ENCODE measurements at regions not wholly inside any gene's neighbourhood (a gene's known extent, or its start where the extent isn't known, plus 50 kb on each side); places are given as distances from the start of the nearest gene placed in this dataset.

- no peak for DNase-seq
- intact Hi-C loops (cut with micrococcal nuclease; ENCODE audit: unreplicated experiment) = no loop called here
- TF ChIP-seq CTCF (IDR thresholded peaks at IDR 0.05; ENCODE audit: unreplicated experiment) = no peak
- no peaks in the 10 kb centered on the region for H3K27me3 Mint-ChIP-seq (ENCODE audit: unreplicated experiment)
- H3K27ac Mint-ChIP-seq (ENCODE audit: unreplicated experiment) = no peak overlapping the region
- CTCF ChIA-PET = no interaction called here
- no peaks in the 10 kb centered on the region for H3K36me3 Mint-ChIP-seq (ENCODE audit: insufficient read depth, unreplicated experiment)
- H3K4me1 Mint-ChIP-seq (ENCODE audit: low read depth, unreplicated experiment) = no peaks in the 10 kb centered on the region
- H3K9me3 Mint-ChIP-seq (ENCODE audit: low read depth, unreplicated experiment) = peaks cover 2% of the 10 kb centered on the region
- no TSS peak for BruUV-seq (replicated peaks)
- no peak overlapping the region for H3K4me3 Mint-ChIP-seq (ENCODE audit: low read depth, unreplicated experiment)
Observed at GRCh38 chr5:27612161-27612560, 573.8 kb upstream of the CDH9 start.

GRCh38 chr5:27608992-27609391 is 570.6 kb upstream of the CDH9 start:
- no TSS peak for BruUV-seq (replicated peaks)
- Mint-ChIP-seq H3K27me3 (ENCODE audit: unreplicated experiment) (no peaks in the 10 kb centered on the region), H3K4me3 (ENCODE audit: low read depth, unreplicated experiment) (no peak overlapping the region), H3K36me3 (ENCODE audit: insufficient read depth, unreplicated experiment) (no peaks in the 10 kb centered on the region), H3K27ac (ENCODE audit: unreplicated experiment) (no peak overlapping the region), H3K4me1 (ENCODE audit: low read depth, unreplicated experiment) (no peaks in the 10 kb centered on the region), H3K9me3 (ENCODE audit: low read depth, unreplicated experiment) (no peaks in the 10 kb centered on the region)
- no peak for DNase-seq
- no peak for TF ChIP-seq CTCF (IDR thresholded peaks at IDR 0.05; ENCODE audit: unreplicated experiment)
- CTCF ChIA-PET = no interaction called here
- intact Hi-C loops (cut with micrococcal nuclease; ENCODE audit: unreplicated experiment) = no loop called here

GRCh38 chr5:27598576-27598975 is 560.2 kb upstream of the CDH9 start:
- H3K9me3 Mint-ChIP-seq (ENCODE audit: low read depth, unreplicated experiment) = peaks cover 7% of the 10 kb centered on the region
- H3K4me3 Mint-ChIP-seq (ENCODE audit: low read depth, unreplicated experiment) = no peak overlapping the region
- intact Hi-C loops (cut with micrococcal nuclease; ENCODE audit: unreplicated experiment) = no loop called here
- no TSS peak for BruUV-seq (replicated peaks)
- H3K27ac Mint-ChIP-seq (ENCODE audit: unreplicated experiment) = no peak overlapping the region
- CTCF ChIA-PET = interaction anchor here (0.7 kb wide), 1 partner anchor 1028 kb away, joined by 3 read pairs; no protein-coding TSS in a partner anchor
- no peak for DNase-seq
- no peaks in the 10 kb centered on the region for H3K36me3 Mint-ChIP-seq (ENCODE audit: insufficient read depth, unreplicated experiment)
- no peaks in the 10 kb centered on the region for H3K27me3 Mint-ChIP-seq (ENCODE audit: unreplicated experiment)
- TF ChIP-seq CTCF (IDR thresholded peaks at IDR 0.05; ENCODE audit: unreplicated experiment) = no peak
- no peaks in the 10 kb centered on the region for H3K4me1 Mint-ChIP-seq (ENCODE audit: low read depth, unreplicated experiment)

GRCh38 chr5:27594141-27594540 is 555.8 kb upstream of the CDH9 start:
- intact Hi-C loops (cut with micrococcal nuclease; ENCODE audit: unreplicated experiment) = no loop called here
- CTCF ChIA-PET = no interaction called here
- peaks cover 10% of the 10 kb centered on the region for H3K9me3 Mint-ChIP-seq (ENCODE audit: low read depth, unreplicated experiment)
- no peak for TF ChIP-seq CTCF (IDR thresholded peaks at IDR 0.05; ENCODE audit: unreplicated experiment)
- BruUV-seq (replicated peaks) = no TSS peak
- no peaks in the 10 kb centered on the region for H3K36me3 Mint-ChIP-seq (ENCODE audit: insufficient read depth, unreplicated experiment)
- H3K4me3 Mint-ChIP-seq (ENCODE audit: low read depth, unreplicated experiment) = no peak overlapping the region
- H3K27me3 Mint-ChIP-seq (ENCODE audit: unreplicated experiment) = no peaks in the 10 kb centered on the region
- no peak for DNase-seq
- no peaks in the 10 kb centered on the region for H3K4me1 Mint-ChIP-seq (ENCODE audit: low read depth, unreplicated experiment)
- no peak overlapping the region for H3K27ac Mint-ChIP-seq (ENCODE audit: unreplicated experiment)

- CTCF ChIA-PET = no interaction called here
- no peak overlapping the region for H3K27ac Mint-ChIP-seq (ENCODE audit: unreplicated experiment)
- TF ChIP-seq CTCF (IDR thresholded peaks at IDR 0.05; ENCODE audit: unreplicated experiment) = no peak
Observed at GRCh38 chr5:27592231-27592630, 553.8 kb upstream of the CDH9 start.

More at GRCh38 chr5:27592231-27592630, 553.8 kb upstream of the CDH9 start:
- intact Hi-C loops (cut with micrococcal nuclease; ENCODE audit: unreplicated experiment) = no loop called here
- no peak for DNase-seq
- Mint-ChIP-seq H3K27me3 (ENCODE audit: unreplicated experiment) (no peaks in the 10 kb centered on the region), H3K4me3 (ENCODE audit: low read depth, unreplicated experiment) (no peak overlapping the region), H3K9me3 (ENCODE audit: low read depth, unreplicated experiment) (peaks cover 10% of the 10 kb centered on the region), H3K36me3 (ENCODE audit: insufficient read depth, unreplicated experiment) (no peaks in the 10 kb centered on the region), H3K4me1 (ENCODE audit: low read depth, unreplicated experiment) (no peaks in the 10 kb centered on the region)
- no TSS peak for BruUV-seq (replicated peaks)
